SK-N-SH treated with all-trans-retinoic acid at 6 μM for 48 hours (cell line): ENCODE measurements at regions not wholly inside any gene's neighbourhood (a gene's known extent, or its start where the extent isn't known, plus 50 kb on each side); places are given as distances from the start of the nearest gene placed in this dataset.

Experiments used
- ATAC-seq: fragments of 200-7000 bp; cut with Tn5 transposase; 3 replicates; pipeline ENCODE4 v1.9.1; 2020; ENCODE audit warnings: mild to moderate bottlenecking, moderate library complexity
- ARNTL ChIP-seq: fragments of 450-650 bp; formaldehyde crosslinking; IDR thresholded peaks from 2 replicates; pipeline ENCODE4 v1.5.0; 2020; ENCODE audit warnings: low read depth, mild to moderate bottlenecking, moderate library complexity, borderline replicate concordance
- BACH2 ChIP-seq: fragments of 250-450 bp; sonication (Bioruptor Pico); IDR thresholded peaks from 2 replicates; pipeline ENCODE4 v1.9.0; 2021; ENCODE audit warnings: mild to moderate bottlenecking, borderline replicate concordance
- CREB5 ChIP-seq: fragments of 250-450 bp; sonication (Bioruptor Pico); IDR thresholded peaks from 2 replicates; pipeline ENCODE4 v1.5.1; 2020; ENCODE audit warnings: low read depth, mild to moderate bottlenecking, moderate library complexity
- ESRRG ChIP-seq: fragments of 250-450 bp; sonication (Bioruptor Pico); IDR thresholded peaks from 2 replicates; pipeline ENCODE4 v1.6.1; 2021; ENCODE audit warnings: mild to moderate bottlenecking
- GLIS3 ChIP-seq: fragments of 250-450 bp; sonication (Bioruptor Pico); IDR thresholded peaks from 2 replicates; pipeline ENCODE4 v1.5.0; 2020; ENCODE audit warnings: mild to moderate bottlenecking, moderate library complexity
- ISL1 ChIP-seq: fragments of 250-450 bp; sonication (Bioruptor Pico); IDR thresholded peaks from 2 replicates; pipeline ENCODE4 v2.1.2; 2022; ENCODE audit warnings: mild to moderate bottlenecking, moderate library complexity
- OSR1 ChIP-seq: fragments of 250-450 bp; sonication (Bioruptor Pico); IDR thresholded peaks from 2 replicates; pipeline ENCODE4 v1.8.0; 2022; ENCODE audit warnings: moderate library complexity, mild to moderate bottlenecking, inconsistent platforms
- PATZ1 ChIP-seq: fragments of 250-450 bp; sonication (Bioruptor Pico); IDR thresholded peaks from 2 replicates; pipeline ENCODE4 v1.8.0; 2020; ENCODE audit warnings: mild to moderate bottlenecking, moderate library complexity, borderline replicate concordance
- PPARA ChIP-seq: fragments of 250-450 bp; sonication (Bioruptor Pico); IDR thresholded peaks from 2 replicates; pipeline ENCODE4 v1.5.0; 2020; ENCODE audit warnings: mild to moderate bottlenecking, borderline replicate concordance
- RARB ChIP-seq: fragments of 250-450 bp; sonication (Bioruptor Pico); IDR thresholded peaks from 2 replicates; pipeline ENCODE4 v1.8.0; 2021; ENCODE audit warnings: mild to moderate bottlenecking, moderate library complexity
- SNAI2 ChIP-seq: fragments of 250-450 bp; sonication (Bioruptor Pico); IDR thresholded peaks from 2 replicates; pipeline ENCODE4 v1.5.0; 2020; ENCODE audit warnings: mild to moderate bottlenecking, moderate library complexity
- TCF4 ChIP-seq: fragments of 250-450 bp; sonication (Bioruptor Pico); IDR thresholded peaks from 2 replicates; pipeline ENCODE4 v1.8.0; 2021; ENCODE audit warnings: mild to moderate bottlenecking, moderate library complexity, borderline replicate concordance
- ZC3H10 ChIP-seq: fragments of 250-450 bp; sonication (Bioruptor Pico); IDR thresholded peaks from 2 replicates; pipeline ENCODE4 v1.5.1; 2021; ENCODE audit warnings: mild to moderate bottlenecking, moderate library complexity
- ZFP3 ChIP-seq: fragments of 250-450 bp; sonication (Bioruptor Pico); IDR thresholded peaks from 2 replicates; pipeline ENCODE4 v1.5.0; 2020; ENCODE audit warnings: mild to moderate bottlenecking, moderate library complexity
- ZFP30 ChIP-seq: fragments of 450-650 bp; formaldehyde crosslinking; IDR thresholded peaks from 2 replicates; pipeline ENCODE4 v1.5.0; 2022; ENCODE audit warnings: mild to moderate bottlenecking, moderate library complexity
- ZNF565 ChIP-seq: fragments of 450-650 bp; formaldehyde crosslinking; conservative IDR thresholded peaks from 2 replicates; pipeline ENCODE4 v1.5.0; 2020; ENCODE audit warnings: low read depth, mild to moderate bottlenecking, moderate library complexity
- ZNF70 ChIP-seq: fragments of 450-650 bp; formaldehyde crosslinking; IDR thresholded peaks from 2 replicates; pipeline ENCODE4 v1.5.0; 2020; ENCODE audit warnings: mild to moderate bottlenecking, moderate library complexity
- ZNF8 ChIP-seq: fragments of 450-650 bp; formaldehyde crosslinking; IDR thresholded peaks from 2 replicates; pipeline ENCODE4 v1.5.0; 2020; ENCODE audit warnings: mild to moderate bottlenecking, moderate library complexity
- TF ChIP-seq, protein P1 (sequence below): fragments of 250-450 bp; sonication (Bioruptor Pico); IDR thresholded peaks from 2 replicates; pipeline ENCODE4 v1.8.0; 2021; ENCODE audit warnings: low read depth, mild to moderate bottlenecking, moderate library complexity, borderline replicate concordance
- TF ChIP-seq, protein P2 (sequence below): fragments of 250-450 bp; sonication (Bioruptor Pico); IDR thresholded peaks from 2 replicates; pipeline ENCODE4 v1.5.1; 2021; ENCODE audit warnings: mild to moderate bottlenecking, moderate library complexity

DNA sequence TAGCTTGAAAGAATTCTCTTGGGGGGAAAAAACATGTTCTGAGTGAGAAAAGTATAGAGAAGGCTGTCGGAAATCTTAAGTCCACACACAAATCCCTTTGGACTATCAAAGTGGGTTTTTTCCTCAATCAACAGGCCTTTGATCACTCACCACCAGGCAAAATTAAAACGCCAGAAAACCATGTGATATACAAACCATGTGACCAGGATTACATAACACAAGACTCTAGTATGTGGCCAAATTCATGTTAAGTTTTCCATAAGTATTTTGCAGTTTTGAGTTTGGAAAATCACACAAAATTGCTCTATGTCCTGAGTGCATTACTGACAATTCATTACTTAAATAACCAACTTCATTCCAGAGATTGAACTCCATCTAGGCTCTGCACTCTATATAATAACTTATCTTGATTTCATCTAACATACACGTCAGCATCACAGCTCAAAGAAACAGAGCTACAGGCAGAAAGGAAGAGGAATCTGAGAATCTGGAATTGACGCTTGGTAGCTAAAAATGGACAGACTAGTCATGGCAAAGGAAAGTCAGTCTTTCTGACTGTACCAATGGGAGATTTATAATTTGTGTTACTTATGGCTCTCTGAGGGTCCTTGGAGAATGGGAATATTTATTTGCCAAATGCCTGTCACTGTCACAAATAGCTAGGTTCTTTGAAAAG, 383.5 kb downstream of the SFMBT2 start:
- TF ChIP-seq OSR1 (no peak), GLIS3 (CRISPR knock-in tag) (no peak), ESRRG (CRISPR knock-in tag) (no peak), ZNF8 (CRISPR knock-in tag) (no peak), ZNF565 (no peak), SNAI2 (CRISPR knock-in tag) (no peak), ZFP30 (CRISPR knock-in tag) (no peak), PATZ1 (CRISPR knock-in tag) (no peak)
- ATAC-seq, result no peak

GRCh38 chr10:7026818-7027217, 384.0 kb downstream of the SFMBT2 start:
- TF ChIP-seq, protein P1, sequence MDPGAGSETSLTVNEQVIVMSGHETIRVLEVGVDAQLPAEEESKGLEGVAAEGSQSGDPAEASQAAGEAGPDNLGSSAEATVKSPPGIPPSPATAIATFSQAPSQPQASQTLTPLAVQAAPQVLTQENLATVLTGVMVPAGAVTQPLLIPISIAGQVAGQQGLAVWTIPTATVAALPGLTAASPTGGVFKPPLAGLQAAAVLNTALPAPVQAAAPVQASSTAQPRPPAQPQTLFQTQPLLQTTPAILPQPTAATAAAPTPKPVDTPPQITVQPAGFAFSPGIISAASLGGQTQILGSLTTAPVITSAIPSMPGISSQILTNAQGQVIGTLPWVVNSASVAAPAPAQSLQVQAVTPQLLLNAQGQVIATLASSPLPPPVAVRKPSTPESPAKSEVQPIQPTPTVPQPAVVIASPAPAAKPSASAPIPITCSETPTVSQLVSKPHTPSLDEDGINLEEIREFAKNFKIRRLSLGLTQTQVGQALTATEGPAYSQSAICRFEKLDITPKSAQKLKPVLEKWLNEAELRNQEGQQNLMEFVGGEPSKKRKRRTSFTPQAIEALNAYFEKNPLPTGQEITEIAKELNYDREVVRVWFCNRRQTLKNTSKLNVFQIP (CRISPR knock-in tag), result no peak
- TF ChIP-seq ZNF70 (CRISPR knock-in tag), result no peak
- no peak for TF ChIP-seq ISL1
- no peak for TF ChIP-seq PPARA (CRISPR knock-in tag)
- no peak for TF ChIP-seq ZFP30 (CRISPR knock-in tag)
- TF ChIP-seq SNAI2 (CRISPR knock-in tag), result no peak
- no peak for TF ChIP-seq ARNTL (CRISPR knock-in tag)
- no peak for TF ChIP-seq ZNF565
- TF ChIP-seq, protein P2, sequence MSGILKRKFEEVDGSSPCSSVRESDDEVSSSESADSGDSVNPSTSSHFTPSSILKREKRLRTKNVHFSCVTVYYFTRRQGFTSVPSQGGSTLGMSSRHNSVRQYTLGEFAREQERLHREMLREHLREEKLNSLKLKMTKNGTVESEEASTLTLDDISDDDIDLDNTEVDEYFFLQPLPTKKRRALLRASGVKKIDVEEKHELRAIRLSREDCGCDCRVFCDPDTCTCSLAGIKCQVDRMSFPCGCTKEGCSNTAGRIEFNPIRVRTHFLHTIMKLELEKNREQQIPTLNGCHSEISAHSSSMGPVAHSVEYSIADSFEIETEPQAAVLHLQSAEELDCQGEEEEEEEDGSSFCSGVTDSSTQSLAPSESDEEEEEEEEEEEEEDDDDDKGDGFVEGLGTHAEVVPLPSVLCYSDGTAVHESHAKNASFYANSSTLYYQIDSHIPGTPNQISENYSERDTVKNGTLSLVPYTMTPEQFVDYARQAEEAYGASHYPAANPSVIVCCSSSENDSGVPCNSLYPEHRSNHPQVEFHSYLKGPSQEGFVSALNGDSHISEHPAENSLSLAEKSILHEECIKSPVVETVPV (CRISPR knock-in tag), result no peak
- no peak for TF ChIP-seq TCF4 (CRISPR knock-in tag)
- TF ChIP-seq ZC3H10 (CRISPR knock-in tag), result no peak
- no peak for TF ChIP-seq ZFP3 (CRISPR knock-in tag)
- TF ChIP-seq RARB, result no peak
- TF ChIP-seq GLIS3 (CRISPR knock-in tag), result no peak
- no peak for TF ChIP-seq CREB5
- no peak for TF ChIP-seq BACH2
- no peak for ATAC-seq

DNA sequence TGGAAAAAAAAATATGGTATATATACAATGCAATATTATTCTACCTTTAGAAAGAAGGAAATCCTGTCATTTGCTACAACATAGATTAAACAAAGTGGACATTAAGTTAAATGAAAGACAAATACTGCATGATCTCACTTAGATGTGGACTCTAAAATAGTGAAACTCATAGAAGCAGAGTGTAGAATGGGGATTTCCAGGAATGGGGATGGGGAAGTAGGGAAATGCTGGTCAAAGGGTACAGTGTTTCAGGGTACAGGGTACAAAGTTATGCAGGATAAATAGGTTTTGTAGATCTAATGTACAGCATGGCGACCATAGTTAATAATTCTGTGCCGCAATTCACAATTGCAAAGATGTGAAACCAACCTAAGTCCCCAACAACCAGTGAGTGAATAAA, 385.5 kb downstream of the SFMBT2 start:
- TF ChIP-seq PATZ1 (CRISPR knock-in tag) (no peak), PPARA (CRISPR knock-in tag) (no peak), SNAI2 (CRISPR knock-in tag) (no peak), ZNF565 (no peak), ARNTL (CRISPR knock-in tag) (no peak), ISL1 (no peak), BACH2 (no peak)
- no peak for ATAC-seq

DNA sequence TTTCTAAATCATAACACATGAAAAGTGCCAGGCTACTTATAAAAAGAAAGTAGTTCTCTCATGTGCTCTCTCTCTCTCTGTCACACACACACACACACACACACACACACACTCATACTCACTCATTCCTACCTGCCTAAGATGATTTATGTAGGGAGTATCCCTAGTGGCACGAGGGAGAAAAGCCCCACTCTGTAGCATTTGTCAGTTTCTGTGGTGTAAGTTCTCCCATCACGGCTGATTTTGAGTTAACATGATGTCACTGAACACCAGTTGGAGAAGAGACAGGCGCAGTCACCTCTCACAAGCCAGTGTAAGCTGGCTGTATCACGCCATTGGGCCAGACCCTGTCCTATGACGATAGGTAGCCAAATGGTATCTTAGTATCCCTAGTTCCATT, 395.4 kb downstream of the SFMBT2 start:
- no peak for ATAC-seq
- TF ChIP-seq PPARA (CRISPR knock-in tag), result no peak
- TF ChIP-seq ISL1, result no peak
- TF ChIP-seq, all 23 proteins: peak for 0
